Fibroblast of the aortic adventitia (primary cell): ENCODE measurements at regions not wholly inside any gene's neighbourhood (a gene's known extent, or its start where the extent isn't known, plus 50 kb on each side); places are given as distances from the start of the nearest gene placed in this dataset.

Experiments
- DNase-seq: peaks from one replicate; pipeline ENCODE4 v3.0.0-alpha.2; 2010; ENCODE audit warnings: low read depth
- H3K4me3 ChIP-seq: 2 replicates; pipeline ENCODE4 v1.5.1; 2011; ENCODE audit warnings: low read depth, mild to moderate bottlenecking, control low read depth, low read length, moderate library complexity
- CTCF ChIP-seq: IDR thresholded peaks from 2 replicates; pipeline ENCODE4 v1.5.1; 2011; ENCODE audit warnings: mild to moderate bottlenecking, low read length, control low read depth, inconsistent platforms; ENCODE audit not compliant: insufficient read depth

DNA sequence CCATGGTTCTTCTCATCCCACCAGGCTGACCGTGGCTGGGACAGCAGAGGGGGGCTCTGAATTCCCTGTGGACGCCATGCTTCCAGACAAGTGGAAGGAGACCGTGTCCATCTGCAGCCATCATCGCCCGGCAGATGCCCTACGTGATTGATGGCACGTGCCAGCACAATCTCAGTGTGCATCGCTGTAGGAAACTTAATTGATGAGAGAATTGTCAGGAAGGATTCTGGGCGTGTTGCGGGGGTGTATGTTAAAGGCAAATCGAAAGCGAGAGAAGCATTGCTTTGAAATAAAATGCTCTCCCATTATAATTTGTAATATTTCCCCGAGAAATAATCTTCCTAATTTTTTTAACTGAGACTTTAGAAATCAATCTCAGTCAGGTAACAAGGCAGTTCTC is 185.5 kb upstream of the CDH4 start:
- no peak for DNase-seq
- TF ChIP-seq CTCF: no peak
- H3K4me3 ChIP-seq: no peak overlapping the region

- no peak for DNase-seq
- no peak for TF ChIP-seq CTCF
- no peak overlapping the region for H3K4me3 ChIP-seq
Measured at GRCh38 chr20:61067221-61067620, 184.8 kb upstream of the CDH4 start.

- DNase-seq: no peak
- H3K4me3 ChIP-seq: no peak overlapping the region
- no peak for TF ChIP-seq CTCF
Measured at GRCh38 chr20:61072398-61072797, 179.7 kb upstream of the CDH4 start.

DNA sequence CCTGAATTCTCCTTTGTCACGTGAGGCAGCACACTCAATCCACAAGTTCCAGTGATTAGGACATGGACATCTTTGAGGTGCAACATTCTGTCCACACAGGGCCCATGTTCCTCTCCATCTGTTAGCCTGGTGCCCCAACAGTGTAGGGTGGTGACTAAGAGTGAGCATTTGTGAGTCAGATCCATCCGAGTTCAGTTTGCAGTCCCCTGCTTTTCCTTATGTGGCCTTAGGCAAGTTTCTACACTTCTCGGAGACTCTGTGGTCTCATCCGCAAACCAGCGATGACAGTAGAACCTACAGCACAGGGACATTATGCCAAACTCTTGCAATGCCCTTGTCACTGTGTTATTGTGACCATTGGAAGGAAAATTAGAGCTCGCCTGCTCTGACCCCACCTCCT is 178.7 kb upstream of the CDH4 start:
- H3K4me3 ChIP-seq: no peak overlapping the region
- DNase-seq: no peak
- TF ChIP-seq CTCF: no peak

DNA sequence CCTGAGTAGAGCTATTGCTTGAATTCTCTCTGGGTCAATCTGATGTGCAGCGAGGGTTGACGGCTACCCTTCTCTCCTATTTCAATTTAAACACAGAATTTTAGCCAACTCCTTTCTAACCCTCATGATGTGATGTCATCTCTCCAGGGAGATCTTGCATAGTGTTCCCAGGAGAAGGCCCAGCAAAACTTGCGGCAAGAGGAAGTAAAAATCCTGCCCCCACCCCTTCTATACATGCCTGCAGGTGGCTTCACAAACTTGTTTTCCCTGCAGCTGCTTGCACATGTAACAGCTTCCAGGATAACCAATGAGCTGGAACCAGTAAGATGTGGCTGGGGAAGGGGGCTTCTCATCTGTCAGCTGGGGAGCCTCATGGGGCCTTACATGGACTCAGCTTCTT is 169.3 kb upstream of the CDH4 start:
- H3K4me3 ChIP-seq: no peak overlapping the region
- TF ChIP-seq CTCF: no peak
- no peak for DNase-seq

DNA sequence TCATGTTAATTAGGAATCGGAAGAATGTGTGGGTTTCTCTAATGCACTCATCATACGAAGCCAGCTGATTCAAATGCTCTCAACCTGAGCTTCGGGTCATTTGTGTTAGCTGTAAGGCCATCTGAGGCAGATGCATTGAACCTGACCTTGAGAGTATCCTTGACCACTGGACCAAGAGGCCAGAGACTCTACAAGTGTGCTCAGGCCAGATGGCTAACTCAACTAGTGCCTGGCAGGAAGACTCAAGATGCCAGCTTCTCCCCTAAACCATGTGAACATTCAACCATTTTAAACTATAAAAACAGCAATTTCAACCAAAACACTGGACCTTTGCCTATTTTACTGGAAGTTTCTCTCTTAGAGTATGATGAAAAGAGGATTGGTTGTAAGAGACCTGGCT is 168.6 kb upstream of the CDH4 start:
- DNase-seq: no peak
- H3K4me3 ChIP-seq: no peak overlapping the region
- TF ChIP-seq CTCF: no peak

- DNase-seq: no peak
- TF ChIP-seq CTCF: no peak
- no peak overlapping the region for H3K4me3 ChIP-seq
Measured at GRCh38 chr20:61086031-61086430, 166.0 kb upstream of the CDH4 start.
